ENCODE measurements at regions not wholly inside any gene's neighbourhood (a gene's known extent, or its start where the extent isn't known, plus 50 kb on each side); places are given as distances from the start of the nearest gene placed in this dataset.
"Not testable (repeated sequence)": the region's sequence is repeated elsewhere in the genome, so short reads cannot be mapped to it uniquely, and the experiment has no call there.

DNA sequence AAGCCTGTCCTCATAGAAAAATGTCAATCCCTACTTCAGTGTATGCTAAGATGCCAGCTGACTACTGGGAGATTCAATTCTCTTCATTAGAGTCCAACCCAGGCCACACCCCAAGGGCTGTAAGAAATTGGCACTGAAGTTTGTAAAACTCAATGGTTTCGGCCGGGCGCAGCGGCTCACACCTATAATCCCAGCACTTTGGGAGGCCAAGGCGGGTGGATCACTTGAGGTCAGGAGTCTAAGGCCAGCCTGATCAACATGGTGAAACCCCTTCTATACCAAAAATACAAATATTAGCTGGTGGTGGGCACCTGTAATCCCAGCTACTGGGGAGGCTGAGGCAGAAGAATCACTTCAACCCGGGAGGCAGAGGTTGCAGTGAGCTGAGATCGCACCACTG lies 169.2 kb downstream of the OR4M2 start:
- TF ChIP-seq, protein P1, sequence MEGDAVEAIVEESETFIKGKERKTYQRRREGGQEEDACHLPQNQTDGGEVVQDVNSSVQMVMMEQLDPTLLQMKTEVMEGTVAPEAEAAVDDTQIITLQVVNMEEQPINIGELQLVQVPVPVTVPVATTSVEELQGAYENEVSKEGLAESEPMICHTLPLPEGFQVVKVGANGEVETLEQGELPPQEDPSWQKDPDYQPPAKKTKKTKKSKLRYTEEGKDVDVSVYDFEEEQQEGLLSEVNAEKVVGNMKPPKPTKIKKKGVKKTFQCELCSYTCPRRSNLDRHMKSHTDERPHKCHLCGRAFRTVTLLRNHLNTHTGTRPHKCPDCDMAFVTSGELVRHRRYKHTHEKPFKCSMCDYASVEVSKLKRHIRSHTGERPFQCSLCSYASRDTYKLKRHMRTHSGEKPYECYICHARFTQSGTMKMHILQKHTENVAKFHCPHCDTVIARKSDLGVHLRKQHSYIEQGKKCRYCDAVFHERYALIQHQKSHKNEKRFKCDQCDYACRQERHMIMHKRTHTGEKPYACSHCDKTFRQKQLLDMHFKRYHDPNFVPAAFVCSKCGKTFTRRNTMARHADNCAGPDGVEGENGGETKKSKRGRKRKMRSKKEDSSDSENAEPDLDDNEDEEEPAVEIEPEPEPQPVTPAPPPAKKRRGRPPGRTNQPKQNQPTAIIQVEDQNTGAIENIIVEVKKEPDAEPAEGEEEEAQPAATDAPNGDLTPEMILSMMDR (IDR thresholded peaks at IDR 0.05 in 2 of 3, conservative IDR thresholded peaks at IDR 0.05 in 1 of 3; ENCODE audit: borderline replicate concordance in 1 of 3, insufficient read depth in 1 of 3, low read depth in 2 of 3, low read length in 2 of 3), result not testable (repeated sequence)
- TF ChIP-seq EZH2 (IDR thresholded peaks at IDR 0.05); POLR2A (IDR thresholded peaks at IDR 0.05; ENCODE audit: borderline replicate concordance, extremely low read depth, insufficient read depth, insufficient read length); POLR2AphosphoS5 (IDR thresholded peaks at IDR 0.05; ENCODE audit: low read depth, low read length); ZNF274 (IDR thresholded peaks at IDR 0.05; ENCODE audit: low read depth, low read length): not testable (repeated sequence)
- TF ChIP-seq, protein P2, sequence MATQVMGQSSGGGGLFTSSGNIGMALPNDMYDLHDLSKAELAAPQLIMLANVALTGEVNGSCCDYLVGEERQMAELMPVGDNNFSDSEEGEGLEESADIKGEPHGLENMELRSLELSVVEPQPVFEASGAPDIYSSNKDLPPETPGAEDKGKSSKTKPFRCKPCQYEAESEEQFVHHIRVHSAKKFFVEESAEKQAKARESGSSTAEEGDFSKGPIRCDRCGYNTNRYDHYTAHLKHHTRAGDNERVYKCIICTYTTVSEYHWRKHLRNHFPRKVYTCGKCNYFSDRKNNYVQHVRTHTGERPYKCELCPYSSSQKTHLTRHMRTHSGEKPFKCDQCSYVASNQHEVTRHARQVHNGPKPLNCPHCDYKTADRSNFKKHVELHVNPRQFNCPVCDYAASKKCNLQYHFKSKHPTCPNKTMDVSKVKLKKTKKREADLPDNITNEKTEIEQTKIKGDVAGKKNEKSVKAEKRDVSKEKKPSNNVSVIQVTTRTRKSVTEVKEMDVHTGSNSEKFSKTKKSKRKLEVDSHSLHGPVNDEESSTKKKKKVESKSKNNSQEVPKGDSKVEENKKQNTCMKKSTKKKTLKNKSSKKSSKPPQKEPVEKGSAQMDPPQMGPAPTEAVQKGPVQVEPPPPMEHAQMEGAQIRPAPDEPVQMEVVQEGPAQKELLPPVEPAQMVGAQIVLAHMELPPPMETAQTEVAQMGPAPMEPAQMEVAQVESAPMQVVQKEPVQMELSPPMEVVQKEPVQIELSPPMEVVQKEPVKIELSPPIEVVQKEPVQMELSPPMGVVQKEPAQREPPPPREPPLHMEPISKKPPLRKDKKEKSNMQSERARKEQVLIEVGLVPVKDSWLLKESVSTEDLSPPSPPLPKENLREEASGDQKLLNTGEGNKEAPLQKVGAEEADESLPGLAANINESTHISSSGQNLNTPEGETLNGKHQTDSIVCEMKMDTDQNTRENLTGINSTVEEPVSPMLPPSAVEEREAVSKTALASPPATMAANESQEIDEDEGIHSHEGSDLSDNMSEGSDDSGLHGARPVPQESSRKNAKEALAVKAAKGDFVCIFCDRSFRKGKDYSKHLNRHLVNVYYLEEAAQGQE (IDR thresholded peaks at IDR 0.05; ENCODE audit: low read depth), result not testable (repeated sequence)
